HG02763 (cell line): ENCODE measurements at regions not wholly inside any gene's neighbourhood (a gene's known extent, or its start where the extent isn't known, plus 50 kb on each side); places are given as distances from the start of the nearest gene placed in this dataset.

ENCODE experiments used
- ATAC-seq: cut with Tn5 transposase; IDR thresholded peaks from one replicate; pipeline ENCODE4 v1.9.1; 2021; ENCODE audit warnings: mild to moderate bottlenecking, moderate library complexity; ENCODE audit not compliant: unreplicated experiment

GRCh38 chr11:112728716-112729115, 232.5 kb upstream of the NCAM1 start:
- ATAC-seq = no peak

DNA sequence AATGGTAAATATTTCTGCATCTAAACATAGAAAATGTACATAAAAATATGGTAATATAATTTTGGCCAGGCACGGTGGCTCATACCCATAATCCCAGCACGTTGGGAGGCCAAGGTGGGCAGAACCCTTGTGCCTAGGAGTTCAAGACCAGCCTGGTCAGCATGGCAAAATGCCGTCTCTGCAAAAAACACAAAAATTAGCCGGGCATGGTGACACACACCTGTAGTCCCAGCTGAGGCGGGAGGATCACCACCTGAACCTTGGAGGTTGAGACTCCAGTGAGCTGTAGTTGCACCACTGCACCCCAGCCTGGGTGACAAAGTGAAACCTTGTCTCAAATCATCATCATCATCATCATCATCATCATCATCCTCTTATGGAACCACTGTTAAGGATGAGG, 230.6 kb upstream of the NCAM1 start:
- ATAC-seq = no peak

DNA sequence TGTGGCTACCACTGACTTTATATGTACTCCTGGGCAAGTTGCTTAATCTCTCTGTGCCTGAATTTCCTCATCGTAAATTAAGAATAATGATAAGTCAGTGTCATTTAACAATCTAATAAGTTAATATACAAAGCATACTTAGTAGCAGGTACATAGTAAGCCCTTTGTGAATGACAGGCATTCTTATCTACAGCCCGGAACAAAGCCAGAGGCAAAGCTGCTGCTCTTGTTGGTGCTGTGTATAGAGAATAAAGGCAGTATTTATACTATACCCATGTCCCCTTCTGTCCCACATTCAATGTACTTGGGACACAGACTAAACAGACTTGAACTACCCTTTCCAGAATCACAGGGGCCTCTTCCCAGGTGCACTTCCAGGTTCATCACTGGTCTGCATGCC, 229.7 kb upstream of the NCAM1 start:
- no peak for ATAC-seq

GRCh38 chr11:112732031-112732430, 229.2 kb upstream of the NCAM1 start:
- ATAC-seq = no peak

- ATAC-seq = no peak
Observed at GRCh38 chr11:112734207-112734606, 227.0 kb upstream of the NCAM1 start.

GRCh38 chr11:112735470-112735869, 225.8 kb upstream of the NCAM1 start:
- ATAC-seq = no peak

- ATAC-seq = no peak
Observed at GRCh38 chr11:112744041-112744440, 217.2 kb upstream of the NCAM1 start.

DNA sequence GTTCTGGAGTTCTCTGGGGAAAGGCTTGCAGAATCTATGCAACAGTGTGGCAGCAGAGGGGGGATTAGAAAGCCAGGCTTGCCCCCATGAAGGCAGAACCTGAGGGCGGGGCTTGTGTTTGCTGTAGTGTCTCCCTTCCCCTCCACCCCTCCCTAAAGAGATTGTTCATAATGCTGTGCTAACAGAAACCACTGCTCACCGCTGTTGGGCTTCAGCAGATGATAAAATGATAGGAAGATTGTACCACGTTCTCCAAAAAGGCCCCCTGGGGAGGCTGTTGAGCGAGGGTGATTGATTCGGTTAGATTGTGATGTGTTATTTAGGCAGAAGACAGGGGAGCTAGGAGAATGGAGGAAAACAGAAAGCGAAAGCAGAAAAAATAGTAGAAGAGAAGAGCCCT, 215.2 kb upstream of the NCAM1 start:
- no peak for ATAC-seq

GRCh38 chr11:112748252-112748651, 213.0 kb upstream of the NCAM1 start:
- no peak for ATAC-seq

- ATAC-seq = no peak
Observed at GRCh38 chr11:112748713-112749543, 212.3 kb upstream of the NCAM1 start.

DNA sequence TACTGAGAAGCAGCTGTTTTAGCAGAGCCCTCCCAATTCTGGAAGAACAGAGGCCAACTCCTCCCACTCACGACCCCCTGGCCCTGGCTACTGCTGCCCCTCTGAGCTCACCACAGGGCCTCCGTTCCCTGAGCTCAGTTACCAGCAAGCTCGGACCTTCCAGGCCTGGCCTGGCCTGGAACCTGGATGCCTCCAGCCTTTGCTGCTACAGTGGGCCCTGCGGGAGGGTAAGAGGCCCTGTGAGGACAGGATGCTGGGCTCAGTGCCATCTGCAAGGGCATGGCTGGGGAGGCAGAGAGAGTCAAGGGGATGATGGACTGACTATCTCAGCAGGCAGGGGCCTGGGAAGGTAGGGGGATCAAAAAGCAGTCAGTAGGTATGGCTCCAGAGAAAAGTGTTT, 209.9 kb upstream of the NCAM1 start:
- no peak for ATAC-seq

- no peak for ATAC-seq
Observed at GRCh38 chr11:112751772-112752171, 209.4 kb upstream of the NCAM1 start.

DNA sequence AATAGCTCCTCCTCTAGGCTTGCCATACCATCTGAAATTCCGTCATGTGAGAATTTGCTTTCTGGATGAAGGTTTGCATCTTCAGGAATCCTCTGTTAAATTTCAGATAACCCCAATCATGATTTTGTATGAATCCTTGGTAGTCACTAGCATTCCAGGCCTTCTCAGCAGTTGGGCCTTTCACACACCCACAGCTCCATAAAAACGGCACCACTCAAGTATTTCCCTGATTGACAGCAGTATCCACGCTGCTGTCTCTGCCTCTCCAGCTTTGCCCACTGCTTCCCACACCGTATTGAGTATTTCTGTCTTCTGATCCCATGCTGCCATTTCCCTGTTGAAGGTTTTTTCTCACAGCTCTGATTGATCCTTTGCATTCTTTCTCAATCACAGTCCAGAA, 208.7 kb upstream of the NCAM1 start:
- no peak for ATAC-seq

GRCh38 chr11:112753706-112754105, 207.5 kb upstream of the NCAM1 start:
- ATAC-seq = no peak

- ATAC-seq = no peak
Observed at GRCh38 chr11:112759418-112759817, 201.8 kb upstream of the NCAM1 start.

DNA sequence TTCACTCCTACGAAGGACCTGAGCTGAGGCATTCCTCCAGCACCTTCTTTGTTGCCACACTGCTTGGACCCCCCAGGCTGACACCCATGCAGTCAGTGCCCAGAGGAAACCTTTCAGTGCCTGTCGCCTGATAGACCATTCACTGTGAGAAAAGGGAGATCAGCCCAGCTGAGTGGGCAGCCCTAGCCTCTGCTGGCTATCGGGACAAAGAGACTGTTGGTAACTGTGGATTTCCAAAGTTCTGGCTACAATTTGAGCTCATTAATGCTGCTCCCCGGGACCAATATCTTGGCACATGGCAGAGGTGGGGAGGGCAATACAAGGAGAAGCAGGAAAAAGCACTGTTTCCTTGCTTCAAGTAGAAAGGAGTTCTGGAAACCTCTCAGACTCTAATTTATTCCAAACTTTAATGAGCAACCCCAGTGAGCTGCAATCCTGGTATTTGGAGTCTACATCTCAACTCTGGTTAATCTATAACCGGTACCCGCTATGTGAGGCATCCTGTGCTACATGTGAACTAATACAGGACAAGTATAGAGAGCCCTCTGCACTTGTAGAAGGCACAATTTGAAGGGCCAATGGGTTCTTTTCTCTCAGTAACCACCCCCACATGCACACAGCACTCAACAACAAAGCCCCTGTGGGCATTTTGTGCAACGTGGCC, 200.7 kb upstream of the NCAM1 start:
- no peak for ATAC-seq

DNA sequence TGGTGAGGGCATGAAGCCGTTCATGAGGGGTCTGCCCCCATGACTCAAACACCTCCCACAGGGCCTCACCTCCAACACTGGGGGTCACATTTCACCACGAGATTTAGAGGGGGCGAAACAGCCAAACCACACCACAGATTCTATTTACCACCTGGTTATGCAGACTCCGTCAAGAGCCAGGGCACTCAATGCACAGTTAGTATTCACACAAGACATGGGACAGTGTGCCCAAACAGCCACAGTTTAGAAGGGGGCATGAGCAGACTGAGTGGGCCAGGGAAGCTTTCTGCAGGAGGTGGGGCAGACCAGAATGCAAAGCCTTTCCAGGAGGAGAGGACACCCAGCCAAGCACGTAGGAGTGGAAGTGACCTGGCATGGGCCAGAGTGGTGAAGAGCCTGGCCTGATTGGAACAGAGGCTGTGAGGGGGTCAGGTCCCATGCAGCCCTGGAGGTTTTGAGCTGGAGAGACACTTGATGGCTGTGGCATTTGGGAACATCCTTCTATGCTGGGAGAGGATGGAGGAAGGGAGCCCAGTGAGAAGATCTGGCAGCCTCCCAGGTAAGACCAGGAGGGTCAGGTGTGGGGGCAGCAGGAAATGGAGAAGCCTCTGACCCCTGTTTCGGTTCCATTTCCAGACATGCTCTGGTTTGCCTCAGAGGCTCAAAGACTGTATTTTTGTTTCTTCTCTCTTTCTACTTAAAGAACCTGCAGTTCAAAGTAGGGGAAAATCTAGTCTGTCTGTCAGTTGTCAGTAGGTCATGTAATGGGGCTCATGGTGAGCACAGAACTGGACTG, 199.1 kb upstream of the NCAM1 start:
- ATAC-seq = no peak

DNA sequence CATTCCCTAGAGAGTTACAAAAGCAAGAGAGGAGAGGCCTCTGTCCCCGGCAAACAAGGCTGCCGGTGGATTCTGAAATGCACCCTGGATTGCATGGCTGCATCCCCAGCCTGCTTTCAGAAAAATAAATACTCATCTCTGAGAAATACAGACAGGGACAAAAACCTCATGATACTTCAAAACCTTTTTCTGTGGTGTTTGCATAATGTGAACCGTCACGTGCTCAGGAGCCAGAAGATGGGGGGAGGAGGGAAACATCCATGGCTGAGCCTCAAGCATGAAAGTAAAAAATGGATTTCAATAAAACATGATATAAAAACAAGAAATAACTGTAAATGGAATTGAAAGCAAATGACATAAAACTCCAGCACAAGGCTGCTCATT, 198.5 kb upstream of the NCAM1 start:
- ATAC-seq = no peak

- no peak for ATAC-seq
Observed at GRCh38 chr11:112765337-112765736, 195.9 kb upstream of the NCAM1 start.

DNA sequence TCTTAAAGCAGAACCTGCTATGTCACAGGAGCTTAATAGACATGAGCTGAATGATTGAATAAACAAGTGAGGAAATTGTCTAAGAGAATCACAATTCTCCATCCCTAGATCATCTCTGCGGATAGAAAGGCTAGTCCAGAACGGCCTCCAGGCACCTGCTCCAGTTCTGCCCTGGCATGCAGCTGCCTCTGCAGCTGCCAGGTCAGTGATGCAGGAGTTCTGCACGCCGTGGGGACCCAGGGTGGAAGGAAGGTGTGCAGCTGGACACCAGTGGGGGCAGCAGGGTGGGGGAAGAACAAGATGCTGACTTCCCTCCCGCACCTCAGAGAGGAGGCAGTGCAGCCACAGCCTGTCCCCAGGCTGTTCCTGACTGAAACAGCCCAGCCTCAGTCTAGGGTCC, 192.1 kb upstream of the NCAM1 start:
- no peak for ATAC-seq

DNA sequence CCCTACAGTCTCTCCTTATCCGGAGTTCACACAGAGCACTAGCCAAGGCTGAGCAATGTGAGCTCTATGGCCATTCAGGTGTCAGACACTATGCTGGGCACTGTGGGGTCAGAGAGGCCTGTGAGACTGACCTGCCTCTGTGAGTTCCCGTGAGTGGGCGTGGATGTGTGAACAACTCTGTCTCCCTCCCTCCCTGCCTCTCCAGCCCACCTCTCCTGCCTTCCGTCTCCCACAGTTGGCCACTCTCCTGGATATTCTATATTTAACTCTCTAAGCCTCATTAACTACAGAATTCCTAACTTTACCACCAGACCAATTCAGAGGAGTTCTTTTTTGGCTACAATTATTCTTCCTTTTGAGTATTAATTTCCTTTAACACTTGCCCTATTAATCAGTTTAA, 191.6 kb upstream of the NCAM1 start:
- ATAC-seq = no peak

GRCh38 chr11:112770033-112770432, 191.2 kb upstream of the NCAM1 start:
- ATAC-seq = no peak
